ENCODE measurements at regions not wholly inside any gene's neighbourhood (a gene's known extent, or its start where the extent isn't known, plus 50 kb on each side); places are given as distances from the start of the nearest gene placed in this dataset.
A peak's percentile ranks its signal among the peaks of the same experiment; 100 is the strongest.

- DNase-seq, result no peak
Observed at GRCh38 chr14:36083317-36083716, 93.2 kb downstream of the PTCSC3 start.

GRCh38 chr14:36078080-36078479 lies 98.4 kb downstream of the PTCSC3 start:
- DNase-seq, result no peak

GRCh38 chr14:36076197-36076596 lies 100.3 kb downstream of the PTCSC3 start:
- DNase-seq, result no peak

GRCh38 chr14:36075203-36075602 lies 101.3 kb downstream of the PTCSC3 start:
- DNase-seq, result no peak

- no peak for DNase-seq
Observed at GRCh38 chr14:36070720-36071043, 105.8 kb downstream of the PTCSC3 start.

GRCh38 chr14:36070031-36070719 lies 106.3 kb downstream of the PTCSC3 start:
- peak in 1 of 2 experiments; percentile 85 for DNase-seq

- peak; percentile 35 to 66 for DNase-seq
Observed at GRCh38 chr14:36069535-36069900, 107.0 kb downstream of the PTCSC3 start.

GRCh38 chr14:36068777-36069534 lies 107.6 kb downstream of the PTCSC3 start:
- no peak for DNase-seq

GRCh38 chr14:36067428-36068187 lies 108.9 kb downstream of the PTCSC3 start:
- no peak for DNase-seq

- no peak for DNase-seq
Observed at GRCh38 chr14:36066636-36067035, 109.9 kb downstream of the PTCSC3 start.

GRCh38 chr14:36065831-36066230 lies 110.7 kb downstream of the PTCSC3 start:
- no peak for DNase-seq

GRCh38 chr14:36059531-36059930 lies 117.0 kb downstream of the PTCSC3 start:
- DNase-seq, result no peak

GRCh38 chr14:36057452-36058116 lies 118.9 kb downstream of the PTCSC3 start:
- DNase-seq, result no peak

GRCh38 chr14:36056845-36057244 lies 119.7 kb downstream of the PTCSC3 start:
- DNase-seq, result no peak

- DNase-seq, result no peak
Observed at GRCh38 chr14:36055681-36056225, 120.8 kb downstream of the PTCSC3 start.

- no peak for DNase-seq
Observed at GRCh38 chr14:36055052-36055378, 121.5 kb downstream of the PTCSC3 start.

GRCh38 chr14:36054353-36055051 lies 122.0 kb downstream of the PTCSC3 start:
- no peak for DNase-seq

- no peak for DNase-seq
Observed at GRCh38 chr14:36052681-36053080, 123.8 kb downstream of the PTCSC3 start.

- no peak for DNase-seq
Observed at GRCh38 chr14:36052063-36052462, 124.5 kb downstream of the PTCSC3 start.

- no peak for DNase-seq
Observed at GRCh38 chr14:36048667-36049066, 127.9 kb downstream of the PTCSC3 start.

- no peak for DNase-seq
Observed at GRCh38 chr14:36047912-36048311, 128.6 kb downstream of the PTCSC3 start.

- no peak for DNase-seq
Observed at GRCh38 chr14:36035675-36036074, 140.8 kb downstream of the PTCSC3 start.

- DNase-seq, result no peak
Observed at GRCh38 chr14:36028665-36029064, 147.9 kb downstream of the PTCSC3 start.
